GM23338 (cell line): ENCODE measurements at regions not wholly inside any gene's neighbourhood (a gene's known extent, or its start where the extent isn't known, plus 50 kb on each side); places are given as distances from the start of the nearest gene placed in this dataset.
A peak's percentile ranks its signal among the peaks of the same experiment; 100 is the strongest.

Experiments
- ATAC-seq: fragments of 200-7000 bp; cut with Tn5 transposase; 3 replicates; pipeline ENCODE4 v1.9.1; 2020
- DNase-seq: peaks from one replicate; pipeline ENCODE4 v3.0.0-alpha.2; 2015; ENCODE audit warnings: low spot score
- H2AFZ ChIP-seq: fragments of 200-600 bp; sonication (generic); 2 replicates; pipeline ENCODE4 v1.8.0; 2016; ENCODE audit warnings: antibody characterized with exemption, mild to moderate bottlenecking, moderate library complexity
- H3F3A ChIP-seq: fragments of 200-600 bp; sonication (generic); replicated peaks from 2 replicates; pipeline ENCODE4 v1.8.0; 2017; ENCODE audit warnings: antibody characterized with exemption, mixed run types, low read depth
- H3K27ac ChIP-seq: fragments of 200-600 bp; sonication (generic); 2 replicates; pipeline ENCODE4 v1.6.1; 2016; ENCODE audit warnings: low read depth
- H3K27me3 ChIP-seq: fragments of 200-600 bp; sonication (generic); 2 replicates; pipeline ENCODE4 v1.8.0; 2016; ENCODE audit warnings: mild to moderate bottlenecking, mixed run types, moderate library complexity; ENCODE audit not compliant: insufficient read depth
- H3K36me3 ChIP-seq: fragments of 200-600 bp; sonication (generic); 2 replicates; pipeline ENCODE4 v1.8.0; 2016; ENCODE audit warnings: mild to moderate bottlenecking; ENCODE audit not compliant: insufficient read depth
- H3K4me1 ChIP-seq: fragments of 200-600 bp; sonication (generic); 2 replicates; pipeline ENCODE4 v1.8.0; 2016; ENCODE audit warnings: mild to moderate bottlenecking, moderate library complexity; ENCODE audit not compliant: insufficient read depth
- H3K4me2 ChIP-seq: fragments of 200-600 bp; sonication (generic); 2 replicates; pipeline ENCODE4 v1.7.1; 2017; ENCODE audit warnings: mixed run types
- H3K4me3 ChIP-seq: fragments of 200-600 bp; sonication (generic); 2 replicates; pipeline ENCODE4 v1.6.1; 2016; ENCODE audit warnings: mixed run types
- H3K79me2 ChIP-seq: fragments of 200-600 bp; sonication (generic); replicated peaks from 2 replicates; pipeline ENCODE4 v1.8.0; 2017; ENCODE audit warnings: mild to moderate bottlenecking; ENCODE audit not compliant: insufficient read depth
- H3K9me2 ChIP-seq: fragments of 200-600 bp; sonication (generic); 2 replicates; pipeline ENCODE4 v1.8.0; 2017; ENCODE audit not compliant: insufficient read depth
- H4K20me1 ChIP-seq: fragments of 200-600 bp; sonication (generic); replicated peaks from 2 replicates; pipeline ENCODE4 v1.8.0; 2017; ENCODE audit warnings: mild to moderate bottlenecking; ENCODE audit not compliant: insufficient read depth
- H3K27ac Mint-ChIP-seq: 2 replicates; pipeline ENCODE4 v1.8.0; 2020; ENCODE audit warnings: inconsistent platforms, mild to moderate bottlenecking, moderate library complexity, mixed read lengths
- H3K27me3 Mint-ChIP-seq: 3 replicates; pipeline ENCODE4 v1.8.0; 2022; ENCODE audit warnings: low read depth, mild to moderate bottlenecking, moderate library complexity, mixed read lengths, inconsistent platforms; ENCODE audit not compliant: insufficient read depth, poor library complexity
- H3K36me3 Mint-ChIP-seq: 3 replicates; pipeline ENCODE4 v1.8.0; 2021; ENCODE audit warnings: low read depth, mild to moderate bottlenecking, inconsistent platforms, moderate library complexity, mixed read lengths
- H3K4me1 Mint-ChIP-seq: 3 replicates; pipeline ENCODE4 v1.8.0; 2020; ENCODE audit warnings: mild to moderate bottlenecking, inconsistent platforms, mixed read lengths
- H3K4me3 Mint-ChIP-seq: 3 replicates; pipeline ENCODE4 v1.8.0; 2021; ENCODE audit warnings: moderate library complexity, mild to moderate bottlenecking, inconsistent platforms, mixed read lengths
- H3K9me3 Mint-ChIP-seq: 3 replicates; pipeline ENCODE4 v1.8.0; 2020; ENCODE audit warnings: moderate library complexity, mild to moderate bottlenecking, inconsistent platforms, mixed read lengths
- CTCF ChIP-seq, 2 experiments: fragments of 200-600 bp in 1 of 2; sonication (generic) in 1 of 2; conservative IDR thresholded peaks; 2 replicates each; pipeline versions ENCODE4 v1.5.1 to v1.6.1; 2016 to 2017; ENCODE audit warnings: antibody characterized with exemption in 2 of 2, low read depth in 2 of 2, mild to moderate bottlenecking in 2 of 2, moderate library complexity in 1 of 2
- EZH2 ChIP-seq: fragments of 200-600 bp; sonication (generic); IDR thresholded peaks from one replicate; pipeline ENCODE4 v1.8.0; 2017; ENCODE audit warnings: antibody characterized with exemption, mild to moderate bottlenecking, low read depth; ENCODE audit not compliant: unreplicated experiment
- EZH2phosphoT487 ChIP-seq: fragments of 200-600 bp; sonication (generic); IDR thresholded peaks from one replicate; pipeline ENCODE4 v1.8.1; 2018; ENCODE audit warnings: antibody characterized with exemption; ENCODE audit not compliant: unreplicated experiment
- JUNB ChIP-seq: IDR thresholded peaks from one replicate; pipeline ENCODE4 v1.6.1; 2016; ENCODE audit warnings: antibody characterized with exemption; ENCODE audit not compliant: unreplicated experiment
- NANOG ChIP-seq: IDR thresholded peaks from 2 replicates; pipeline ENCODE4 v1.6.1; 2016; ENCODE audit warnings: antibody characterized with exemption, borderline replicate concordance
- POLR2AphosphoS5 ChIP-seq: IDR thresholded peaks from 2 replicates; pipeline ENCODE4 v1.6.1; 2016; ENCODE audit warnings: antibody characterized with exemption, low read depth
- REST ChIP-seq: IDR thresholded peaks from one replicate; pipeline ENCODE4 v1.6.1; 2018; ENCODE audit warnings: antibody characterized with exemption; ENCODE audit not compliant: unreplicated experiment
- STAT1 ChIP-seq: IDR thresholded peaks from one replicate; pipeline ENCODE4 v1.6.1; 2016; ENCODE audit warnings: antibody characterized with exemption; ENCODE audit not compliant: unreplicated experiment
- ZNF114 ChIP-seq: fragments of 250-450 bp; sonication (Bioruptor Pico); IDR thresholded peaks from 2 replicates; pipeline ENCODE4 v1.5.0; 2020; ENCODE audit warnings: mild to moderate bottlenecking, moderate library complexity
- ZNF331 ChIP-seq: fragments of 250-450 bp; sonication (Bioruptor Pico); IDR thresholded peaks from 2 replicates; pipeline ENCODE4 v1.5.0; 2020; ENCODE audit warnings: low read depth, mild to moderate bottlenecking, moderate library complexity
- TF ChIP-seq, protein P1 (sequence below): fragments of 250-450 bp; sonication (Bioruptor Pico); IDR thresholded peaks from 2 replicates; pipeline ENCODE4 v1.5.0; 2020; ENCODE audit warnings: mild to moderate bottlenecking, moderate library complexity
- TF ChIP-seq, protein P2 (sequence below): IDR thresholded peaks from 2 replicates; pipeline ENCODE4 v1.6.1; 2016; ENCODE audit warnings: antibody characterized with exemption

DNA sequence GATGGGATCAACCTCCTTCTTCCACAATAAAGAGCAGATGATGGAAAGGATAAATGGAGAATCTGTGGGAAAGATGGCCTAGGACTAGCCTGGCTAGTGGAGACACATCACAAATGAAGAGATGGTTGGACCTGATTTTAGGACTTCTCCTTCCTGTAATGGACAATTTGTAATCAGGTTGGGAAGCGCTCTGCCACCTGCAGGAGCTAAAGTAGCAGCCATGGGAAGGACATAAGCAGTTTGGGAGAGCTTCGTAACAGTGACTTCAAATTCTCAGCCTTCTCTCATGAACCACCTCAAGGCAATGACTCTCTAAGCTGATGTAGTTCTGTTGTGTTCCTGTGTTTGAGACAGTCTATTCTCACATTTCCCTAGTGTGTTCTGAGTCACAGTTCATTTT lies 137.9 kb upstream of the BMP2 start (continued):
- TF ChIP-seq, protein P1, sequence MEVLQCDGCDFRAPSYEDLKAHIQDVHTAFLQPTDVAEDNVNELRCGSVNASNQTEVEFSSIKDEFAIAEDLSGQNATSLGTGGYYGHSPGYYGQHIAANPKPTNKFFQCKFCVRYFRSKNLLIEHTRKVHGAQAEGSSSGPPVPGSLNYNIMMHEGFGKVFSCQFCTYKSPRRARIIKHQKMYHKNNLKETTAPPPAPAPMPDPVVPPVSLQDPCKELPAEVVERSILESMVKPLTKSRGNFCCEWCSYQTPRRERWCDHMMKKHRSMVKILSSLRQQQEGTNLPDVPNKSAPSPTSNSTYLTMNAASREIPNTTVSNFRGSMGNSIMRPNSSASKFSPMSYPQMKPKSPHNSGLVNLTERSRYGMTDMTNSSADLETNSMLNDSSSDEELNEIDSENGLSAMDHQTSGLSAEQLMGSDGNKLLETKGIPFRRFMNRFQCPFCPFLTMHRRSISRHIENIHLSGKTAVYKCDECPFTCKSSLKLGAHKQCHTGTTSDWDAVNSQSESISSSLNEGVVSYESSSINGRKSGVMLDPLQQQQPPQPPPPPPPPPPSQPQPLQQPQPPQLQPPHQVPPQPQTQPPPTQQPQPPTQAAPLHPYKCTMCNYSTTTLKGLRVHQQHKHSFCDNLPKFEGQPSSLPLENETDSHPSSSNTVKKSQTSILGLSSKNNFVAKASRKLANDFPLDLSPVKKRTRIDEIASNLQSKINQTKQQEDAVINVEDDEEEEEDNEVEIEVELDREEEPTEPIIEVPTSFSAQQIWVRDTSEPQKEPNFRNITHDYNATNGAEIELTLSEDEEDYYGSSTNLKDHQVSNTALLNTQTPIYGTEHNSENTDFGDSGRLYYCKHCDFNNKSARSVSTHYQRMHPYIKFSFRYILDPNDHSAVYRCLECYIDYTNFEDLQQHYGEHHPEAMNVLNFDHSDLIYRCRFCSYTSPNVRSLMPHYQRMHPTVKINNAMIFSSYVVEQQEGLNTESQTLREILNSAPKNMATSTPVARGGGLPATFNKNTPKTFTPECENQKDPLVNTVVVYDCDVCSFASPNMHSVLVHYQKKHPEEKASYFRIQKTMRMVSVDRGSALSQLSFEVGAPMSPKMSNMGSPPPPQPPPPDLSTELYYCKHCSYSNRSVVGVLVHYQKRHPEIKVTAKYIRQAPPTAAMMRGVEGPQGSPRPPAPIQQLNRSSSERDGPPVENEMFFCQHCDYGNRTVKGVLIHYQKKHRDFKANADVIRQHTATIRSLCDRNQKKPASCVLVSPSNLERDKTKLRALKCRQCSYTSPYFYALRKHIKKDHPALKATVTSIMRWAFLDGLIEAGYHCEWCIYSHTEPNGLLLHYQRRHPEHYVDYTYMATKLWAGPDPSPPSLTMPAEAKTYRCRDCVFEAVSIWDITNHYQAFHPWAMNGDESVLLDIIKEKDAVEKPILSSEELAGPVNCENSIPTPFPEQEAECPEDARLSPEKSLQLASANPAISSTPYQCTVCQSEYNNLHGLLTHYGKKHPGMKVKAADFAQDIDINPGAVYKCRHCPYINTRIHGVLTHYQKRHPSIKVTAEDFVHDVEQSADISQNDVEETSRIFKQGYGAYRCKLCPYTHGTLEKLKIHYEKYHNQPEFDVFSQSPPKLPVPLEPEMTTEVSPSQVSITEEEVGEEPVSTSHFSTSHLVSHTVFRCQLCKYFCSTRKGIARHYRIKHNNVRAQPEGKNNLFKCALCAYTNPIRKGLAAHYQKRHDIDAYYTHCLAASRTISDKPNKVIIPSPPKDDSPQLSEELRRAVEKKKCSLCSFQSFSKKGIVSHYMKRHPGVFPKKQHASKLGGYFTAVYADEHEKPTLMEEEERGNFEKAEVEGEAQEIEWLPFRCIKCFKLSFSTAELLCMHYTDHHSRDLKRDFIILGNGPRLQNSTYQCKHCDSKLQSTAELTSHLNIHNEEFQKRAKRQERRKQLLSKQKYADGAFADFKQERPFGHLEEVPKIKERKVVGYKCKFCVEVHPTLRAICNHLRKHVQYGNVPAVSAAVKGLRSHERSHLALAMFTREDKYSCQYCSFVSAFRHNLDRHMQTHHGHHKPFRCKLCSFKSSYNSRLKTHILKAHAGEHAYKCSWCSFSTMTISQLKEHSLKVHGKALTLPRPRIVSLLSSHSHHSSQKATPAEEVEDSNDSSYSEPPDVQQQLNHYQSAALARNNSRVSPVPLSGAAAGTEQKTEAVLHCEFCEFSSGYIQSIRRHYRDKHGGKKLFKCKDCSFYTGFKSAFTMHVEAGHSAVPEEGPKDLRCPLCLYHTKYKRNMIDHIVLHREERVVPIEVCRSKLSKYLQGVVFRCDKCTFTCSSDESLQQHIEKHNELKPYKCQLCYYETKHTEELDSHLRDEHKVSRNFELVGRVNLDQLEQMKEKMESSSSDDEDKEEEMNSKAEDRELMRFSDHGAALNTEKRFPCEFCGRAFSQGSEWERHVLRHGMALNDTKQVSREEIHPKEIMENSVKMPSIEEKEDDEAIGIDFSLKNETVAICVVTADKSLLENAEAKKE, result no peak

- H3K27ac ChIP-seq, result no peak overlapping the region
- no peaks in the 10 kb centered on the region for H3K27me3 ChIP-seq
- H3K79me2 ChIP-seq, result no peaks in the 10 kb centered on the region
- ATAC-seq (peak; percentile 80), DNase-seq (peak; percentile 83)
- no peaks in the 10 kb centered on the region for H3K27me3 Mint-ChIP-seq
- no peaks in the 10 kb centered on the region for H4K20me1 ChIP-seq
- no peak overlapping the region for H2AFZ ChIP-seq
- no peak overlapping the region for H3K27ac Mint-ChIP-seq
- H3K4me3 Mint-ChIP-seq, result no peak overlapping the region
- no peaks in the 10 kb centered on the region for H3K36me3 ChIP-seq
- H3K36me3 Mint-ChIP-seq, result no peaks in the 10 kb centered on the region; the same call in 2 of the 3 replicates
- H3K4me3 ChIP-seq, result no peak overlapping the region
- H3F3A ChIP-seq, result no peaks in the 10 kb centered on the region
- H3K4me1 Mint-ChIP-seq, result peaks cover 8% of the 10 kb centered on the region
- H3K4me2 ChIP-seq, result no peak overlapping the region
- H3K9me2 ChIP-seq, result 0 out of 2 replicates have a peak, but pooled peaks cover 2% of the 10 kb centered on the region
- H3K4me1 ChIP-seq, result peaks cover 7% of the 10 kb centered on the region; the same call in 1 of the 2 replicates
- peaks cover 6% of the 10 kb centered on the region; the same call in 2 of the 3 replicates for H3K9me3 Mint-ChIP-seq
- no peak for TF ChIP-seq ZNF331 (CRISPR knock-in tag)
- no peak for TF ChIP-seq POLR2AphosphoS5
- TF ChIP-seq JUNB, result no peak
- TF ChIP-seq ZNF114 (CRISPR knock-in tag), result no peak
- TF ChIP-seq STAT1, result no peak
- TF ChIP-seq REST, result no peak
- TF ChIP-seq, protein P2, sequence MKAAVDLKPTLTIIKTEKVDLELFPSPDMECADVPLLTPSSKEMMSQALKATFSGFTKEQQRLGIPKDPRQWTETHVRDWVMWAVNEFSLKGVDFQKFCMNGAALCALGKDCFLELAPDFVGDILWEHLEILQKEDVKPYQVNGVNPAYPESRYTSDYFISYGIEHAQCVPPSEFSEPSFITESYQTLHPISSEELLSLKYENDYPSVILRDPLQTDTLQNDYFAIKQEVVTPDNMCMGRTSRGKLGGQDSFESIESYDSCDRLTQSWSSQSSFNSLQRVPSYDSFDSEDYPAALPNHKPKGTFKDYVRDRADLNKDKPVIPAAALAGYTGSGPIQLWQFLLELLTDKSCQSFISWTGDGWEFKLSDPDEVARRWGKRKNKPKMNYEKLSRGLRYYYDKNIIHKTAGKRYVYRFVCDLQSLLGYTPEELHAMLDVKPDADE, result no peak
- no peak for TF ChIP-seq NANOG
- TF ChIP-seq EZH2phosphoT487, result no peak
- peak; percentile 80 to 82 for TF ChIP-seq CTCF (conservative IDR thresholded peaks at IDR 0.05; ENCODE audit: low read depth in 2 of 2)
- TF ChIP-seq EZH2, result no peak
These were observed 140.7 kb upstream of the BMP2 start for GRCh38 chr20:6626805-6627204.
